Tibial nerve (tissue), 4 donors: ENCODE measurements at regions not wholly inside any gene's neighbourhood (a gene's known extent, or its start where the extent isn't known, plus 50 kb on each side); places are given as distances from the start of the nearest gene placed in this dataset.

Source experiments
- DNase-seq, 2 donors: peaks; one replicate each; pipeline ENCODE4 v3.0.0-alpha.2; 2019; ENCODE audit warnings: low spot score in 2 of 2
- H3K27ac ChIP-seq, 4 donors: fragments of 200-600 bp; sonication (generic) in 3 of 4; one replicate each; pipeline ENCODE4 v1.5.1; 2017 to 2019; ENCODE audit warnings: mild to moderate bottlenecking in 1 of 4
- H3K27me3 ChIP-seq, 2 donors: fragments of 200-600 bp; sonication (generic) in 1 of 2; one replicate each; pipeline versions ENCODE4 v1.5.1 to v1.6.0; 2017 to 2019
- H3K36me3 ChIP-seq, 3 donors: fragments of 200-600 bp; sonication (generic); one replicate each; pipeline ENCODE4 v1.5.1; 2018 to 2019
- H3K4me1 ChIP-seq, 4 donors: fragments of 200-600 bp; sonication (generic) in 3 of 4; one replicate each; pipeline ENCODE4 v1.5.1; 2017 to 2019
- H3K4me3 ChIP-seq, 4 donors: fragments of 200-600 bp; sonication (generic) in 3 of 4; one replicate each; pipeline ENCODE4 v1.5.1; 2017 to 2019; ENCODE audit warnings: mild to moderate bottlenecking in 1 of 4, moderate library complexity in 1 of 4
- H3K9me3 ChIP-seq, 4 donors: fragments of 200-600 bp; sonication (generic) in 3 of 4; one replicate each; pipeline ENCODE4 v1.5.1; 2017 to 2019
- EP300 ChIP-seq, 2 donors: sonication (generic); formaldehyde crosslinking; IDR thresholded peaks; one replicate each; pipeline ENCODE4 v1.6.1; 2017; ENCODE audit warnings: antibody characterized with exemption in 2 of 2, mild to moderate bottlenecking in 1 of 2
- POLR2A ChIP-seq, 2 donors: fragments of 450-650 bp; IDR thresholded peaks; one replicate each; pipeline ENCODE4 v1.6.1; 2017; ENCODE audit warnings: antibody characterized with exemption in 2 of 2, mild to moderate bottlenecking in 2 of 2, moderate library complexity in 2 of 2
- WGBS, 2 donors: methylation state at CpG; one replicate each; pipeline ENCODE4 v1.1.5; 2018; 5-methylcytosine and 5-hydroxymethylcytosine counted together
- TF ChIP-seq, protein P1 (sequence below), 5 experiments: fragments of 200-600 bp in 3 of 5; fragments of 450-650 bp in 2 of 5; sonication (generic) in 3 of 5; IDR thresholded peaks; one replicate each; pipeline ENCODE4 v1.5.1; 2016 to 2019; ENCODE audit warnings: antibody characterized with exemption in 5 of 5, mild to moderate bottlenecking in 3 of 5, moderate library complexity in 2 of 5

DNA sequence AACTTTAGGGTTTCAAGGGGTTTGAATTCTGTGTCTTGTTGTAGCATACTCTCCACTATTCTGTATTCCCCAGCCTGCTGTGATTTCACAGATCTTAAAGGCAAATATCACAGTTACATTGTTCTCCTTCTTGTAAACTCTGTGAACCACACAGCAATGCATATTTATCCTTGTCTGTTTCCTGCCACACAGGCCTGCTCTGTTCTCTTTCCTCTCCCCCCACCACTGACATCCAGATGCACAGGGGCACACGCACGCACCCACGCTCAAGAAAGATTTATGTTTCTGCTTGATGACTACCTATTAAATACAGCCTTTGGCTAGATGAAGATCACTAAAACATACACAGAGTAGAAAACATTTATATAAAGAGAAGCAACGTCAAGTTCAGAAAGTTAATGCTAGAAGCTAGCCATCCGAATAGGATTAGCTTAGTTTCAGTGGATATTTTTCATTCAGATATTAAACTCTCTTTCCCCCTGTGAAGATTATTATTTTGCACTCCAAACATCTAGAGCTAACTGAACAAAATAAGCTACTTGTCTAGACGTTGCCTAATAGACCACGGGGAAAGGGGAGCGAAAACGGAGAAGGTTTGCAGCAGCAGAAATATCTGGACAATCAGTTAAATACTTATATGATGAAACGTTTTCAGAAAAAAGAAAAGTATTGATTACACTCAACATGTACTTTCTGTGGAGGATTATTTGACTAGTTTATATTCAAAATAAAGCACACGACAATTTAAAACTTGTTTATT is 193.1 kb upstream of the SEMA3C start:
- no peaks in the 10 kb centered on the region for H3K36me3 ChIP-seq
- DNase-seq = no peak
- H3K27ac ChIP-seq = peak overlapping the region in 1 of 4 donors; percentile 34
- H3K4me3 ChIP-seq = no peak overlapping the region
- TF ChIP-seq, protein P1, sequence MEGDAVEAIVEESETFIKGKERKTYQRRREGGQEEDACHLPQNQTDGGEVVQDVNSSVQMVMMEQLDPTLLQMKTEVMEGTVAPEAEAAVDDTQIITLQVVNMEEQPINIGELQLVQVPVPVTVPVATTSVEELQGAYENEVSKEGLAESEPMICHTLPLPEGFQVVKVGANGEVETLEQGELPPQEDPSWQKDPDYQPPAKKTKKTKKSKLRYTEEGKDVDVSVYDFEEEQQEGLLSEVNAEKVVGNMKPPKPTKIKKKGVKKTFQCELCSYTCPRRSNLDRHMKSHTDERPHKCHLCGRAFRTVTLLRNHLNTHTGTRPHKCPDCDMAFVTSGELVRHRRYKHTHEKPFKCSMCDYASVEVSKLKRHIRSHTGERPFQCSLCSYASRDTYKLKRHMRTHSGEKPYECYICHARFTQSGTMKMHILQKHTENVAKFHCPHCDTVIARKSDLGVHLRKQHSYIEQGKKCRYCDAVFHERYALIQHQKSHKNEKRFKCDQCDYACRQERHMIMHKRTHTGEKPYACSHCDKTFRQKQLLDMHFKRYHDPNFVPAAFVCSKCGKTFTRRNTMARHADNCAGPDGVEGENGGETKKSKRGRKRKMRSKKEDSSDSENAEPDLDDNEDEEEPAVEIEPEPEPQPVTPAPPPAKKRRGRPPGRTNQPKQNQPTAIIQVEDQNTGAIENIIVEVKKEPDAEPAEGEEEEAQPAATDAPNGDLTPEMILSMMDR (IDR thresholded peaks at IDR 0.05) = no peak
- TF ChIP-seq POLR2A (IDR thresholded peaks at IDR 0.05) = no peak
- no peak for TF ChIP-seq EP300 (IDR thresholded peaks at IDR 0.05)
- peaks cover 0 to 20% (median 0%) of the 10 kb centered on the region in 4 donors for H3K4me1 ChIP-seq
- 24 to 27% methylated on average over 11 of the region's 11 CpGs for WGBS, 2 donors
- no peaks in the 10 kb centered on the region for H3K9me3 ChIP-seq
- H3K27me3 ChIP-seq = no peaks in the 10 kb centered on the region

DNA sequence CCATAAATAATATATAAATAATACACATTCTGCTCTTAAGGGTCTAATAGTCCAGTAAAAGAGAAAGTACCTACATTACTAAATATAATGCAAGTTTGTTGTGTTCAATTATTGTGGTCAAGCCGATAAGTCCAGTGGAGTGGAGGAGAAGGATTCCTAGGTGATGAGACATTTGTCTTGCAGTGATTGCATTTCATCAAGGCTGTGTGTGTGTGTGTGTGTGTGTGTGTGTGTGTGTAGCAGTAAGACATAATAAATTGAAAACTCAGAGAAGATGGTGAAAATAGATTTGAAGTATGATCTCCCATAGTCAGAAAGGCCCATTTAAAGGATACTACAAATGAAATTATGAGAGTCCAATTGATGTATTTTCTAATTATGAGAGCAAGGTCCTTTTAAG is 192.5 kb upstream of the SEMA3C start:
- Histone ChIP-seq H3K4me3 (no peak overlapping the region), H3K27ac (peak overlapping the region in 1 of 4 donors; percentile 34), H3K27me3 (no peaks in the 10 kb centered on the region), H3K4me1 (peaks cover 0 to 20% (median 0%) of the 10 kb centered on the region in 4 donors), H3K36me3 (no peaks in the 10 kb centered on the region), H3K9me3 (no peaks in the 10 kb centered on the region)
- TF ChIP-seq POLR2A (IDR thresholded peaks at IDR 0.05) (no peak), EP300 (IDR thresholded peaks at IDR 0.05) (no peak)
- TF ChIP-seq, protein P1 (IDR thresholded peaks at IDR 0.05) = no peak
- DNase-seq = no peak
- 50 to 58% methylated on average over 1 of the region's 1 CpG for WGBS, 2 donors

DNA sequence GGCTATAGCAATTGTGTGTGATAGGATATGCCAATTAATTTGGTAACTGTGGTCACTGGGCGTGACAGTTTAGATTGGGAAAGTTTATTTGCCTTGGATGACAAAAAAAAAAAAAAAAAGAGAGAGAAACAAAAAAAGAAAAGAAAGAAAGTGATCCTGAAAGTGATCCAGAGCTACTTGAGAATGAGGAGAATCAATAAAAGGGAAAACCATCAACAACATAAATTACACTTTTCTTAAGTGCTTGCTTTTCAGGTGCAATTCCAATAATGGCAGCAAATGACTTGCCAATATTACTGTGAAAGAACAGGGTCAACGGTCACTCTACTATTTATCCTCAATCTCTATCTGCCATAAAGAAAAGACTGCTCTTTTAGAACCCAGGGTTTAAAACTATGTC is 191.8 kb upstream of the SEMA3C start:
- DNase-seq = no peak
- Histone ChIP-seq H3K36me3 (no peaks in the 10 kb centered on the region), H3K27ac (no peak overlapping the region), H3K27me3 (no peaks in the 10 kb centered on the region), H3K4me3 (no peak overlapping the region), H3K9me3 (no peaks in the 10 kb centered on the region), H3K4me1 (peaks cover 0 to 20% (median 0%) of the 10 kb centered on the region in 4 donors)
- TF ChIP-seq, protein P1 (IDR thresholded peaks at IDR 0.05) = no peak
- TF ChIP-seq POLR2A (IDR thresholded peaks at IDR 0.05) = no peak
- TF ChIP-seq EP300 (IDR thresholded peaks at IDR 0.05) = no peak
- WGBS, 2 donors = 91 to 93% methylated on average over 2 of the region's 2 CpGs

DNA sequence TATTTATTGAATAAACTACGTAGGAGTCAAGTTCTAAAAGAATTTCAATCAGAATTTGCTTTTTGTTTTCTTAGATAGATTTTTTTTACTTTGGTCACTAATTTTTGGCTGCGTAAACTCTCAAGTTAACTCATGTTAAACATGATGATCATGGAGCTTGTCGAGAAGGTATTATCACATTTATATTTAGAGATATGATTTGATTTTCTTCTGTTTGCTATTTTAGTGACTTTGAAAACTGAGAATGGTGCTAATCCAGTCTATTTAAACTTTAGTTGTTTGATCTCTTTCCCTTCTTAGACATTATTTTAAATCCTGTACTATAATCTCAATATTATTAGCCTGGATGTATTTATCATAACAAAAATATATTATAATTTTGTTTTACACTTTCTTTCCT is 179.4 kb upstream of the SEMA3C start:
- Histone ChIP-seq H3K27ac (no peak overlapping the region), H3K27me3 (no peaks in the 10 kb centered on the region), H3K36me3 (no peaks in the 10 kb centered on the region), H3K9me3 (no peaks in the 10 kb centered on the region), H3K4me3 (no peak overlapping the region), H3K4me1 (no peaks in the 10 kb centered on the region)
- WGBS, 2 donors = 80 to 81% methylated on average over 3 of the region's 3 CpGs
- no peak for DNase-seq
- TF ChIP-seq EP300 (IDR thresholded peaks at IDR 0.05) (no peak), POLR2A (IDR thresholded peaks at IDR 0.05) (no peak)
- TF ChIP-seq, protein P1 (IDR thresholded peaks at IDR 0.05) = no peak

DNA sequence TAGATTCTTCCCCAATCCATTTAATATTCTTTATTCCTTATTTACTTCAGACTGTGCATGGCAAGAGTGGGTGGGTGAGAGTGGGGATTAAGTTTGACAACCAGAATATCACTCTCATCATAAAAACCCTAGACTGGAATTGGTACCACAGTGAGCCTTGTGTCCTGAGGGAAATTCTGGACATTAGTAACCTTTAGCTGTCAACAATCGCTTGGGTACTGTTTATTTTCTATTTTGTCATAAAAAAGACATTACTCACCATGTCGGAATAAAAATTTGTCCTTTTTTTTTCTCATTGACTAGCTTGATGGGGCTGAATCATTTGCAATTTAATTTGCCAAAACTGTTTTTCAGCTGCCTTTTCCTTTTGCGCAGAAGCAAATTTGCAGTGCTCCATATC is 176.1 kb upstream of the SEMA3C start:
- 56% methylated on average over 3 of the region's 3 CpGs for WGBS, 2 donors
- H3K4me1 ChIP-seq = no peaks in the 10 kb centered on the region
- no peaks in the 10 kb centered on the region for H3K27me3 ChIP-seq
- H3K9me3 ChIP-seq = no peaks in the 10 kb centered on the region
- no peak overlapping the region for H3K4me3 ChIP-seq
- DNase-seq = no peak
- no peak overlapping the region for H3K27ac ChIP-seq
- no peaks in the 10 kb centered on the region for H3K36me3 ChIP-seq
- TF ChIP-seq POLR2A (IDR thresholded peaks at IDR 0.05) = no peak
- TF ChIP-seq, protein P1 (IDR thresholded peaks at IDR 0.05) = no peak
- no peak for TF ChIP-seq EP300 (IDR thresholded peaks at IDR 0.05)
